Glutamatergic neuron (in vitro differentiated cells): ENCODE measurements at regions not wholly inside any gene's neighbourhood (a gene's known extent, or its start where the extent isn't known, plus 50 kb on each side); places are given as distances from the start of the nearest gene placed in this dataset.

ENCODE experiments used
- DNase-seq: peaks from one replicate; pipeline ENCODE4 v3.0.0; 2022
- H3K27ac Mint-ChIP-seq: one replicate; pipeline ENCODE4 v1.8.0; 2020; ENCODE audit warnings: mild to moderate bottlenecking, mixed read lengths, inconsistent platforms; ENCODE audit not compliant: unreplicated experiment
- H3K27me3 Mint-ChIP-seq: one replicate; pipeline ENCODE4 v1.8.0; 2020; ENCODE audit warnings: mild to moderate bottlenecking, moderate library complexity, mixed read lengths, inconsistent platforms; ENCODE audit not compliant: unreplicated experiment
- H3K36me3 Mint-ChIP-seq: one replicate; pipeline ENCODE4 v1.8.0; 2020; ENCODE audit warnings: mild to moderate bottlenecking, mixed read lengths, inconsistent platforms; ENCODE audit not compliant: unreplicated experiment
- H3K4me1 Mint-ChIP-seq: one replicate; pipeline ENCODE4 v1.8.0; 2020; ENCODE audit warnings: mild to moderate bottlenecking, low read depth, mixed read lengths, inconsistent platforms; ENCODE audit not compliant: unreplicated experiment
- H3K4me3 Mint-ChIP-seq: one replicate; pipeline ENCODE4 v1.8.0; 2020; ENCODE audit warnings: mild to moderate bottlenecking, mixed read lengths, inconsistent platforms; ENCODE audit not compliant: unreplicated experiment
- H3K9me3 Mint-ChIP-seq: one replicate; pipeline ENCODE4 v1.8.0; 2020; ENCODE audit warnings: mild to moderate bottlenecking, moderate library complexity, mixed read lengths, inconsistent platforms; ENCODE audit not compliant: unreplicated experiment
- CTCF ChIP-seq: fragments of 200-600 bp; sonication (generic); IDR thresholded peaks from one replicate; pipeline ENCODE4 v1.5.0; 2021; ENCODE audit not compliant: partially characterized antibody, unreplicated experiment

DNA sequence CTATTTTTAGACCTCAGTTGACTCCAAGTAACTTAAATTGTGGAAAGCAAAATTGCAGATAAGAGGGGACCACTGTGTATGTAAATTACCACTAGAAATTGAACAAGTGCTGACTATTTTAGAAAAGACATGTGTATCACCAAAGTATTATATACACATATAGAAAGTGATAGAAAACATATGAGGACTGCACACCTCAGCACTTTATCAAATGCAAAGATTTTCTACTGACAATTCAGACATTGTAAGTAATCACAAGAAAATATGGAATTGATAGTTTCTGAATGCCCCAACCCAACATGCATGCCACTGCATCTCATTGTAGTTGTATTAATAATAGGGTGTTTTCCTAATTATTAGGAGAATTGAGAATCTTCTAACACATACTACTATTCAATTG is 536.5 kb downstream of the CDH11 start:
- Mint-ChIP-seq H3K9me3 (peaks cover 9% of the 10 kb centered on the region), H3K27me3 (peaks cover 5% of the 10 kb centered on the region)

GRCh38 chr16:64580558-64580957 is 541.3 kb downstream of the CDH11 start:
- H3K4me1 Mint-ChIP-seq, result peaks cover 13% of the 10 kb centered on the region
- TF ChIP-seq CTCF, result no peak
- H3K36me3 Mint-ChIP-seq, result no peaks in the 10 kb centered on the region
- no peak overlapping the region for H3K27ac Mint-ChIP-seq
- DNase-seq, result no peak
- H3K27me3 Mint-ChIP-seq, result peaks cover 2% of the 10 kb centered on the region
- H3K4me3 Mint-ChIP-seq, result no peak overlapping the region
- peaks cover 4% of the 10 kb centered on the region for H3K9me3 Mint-ChIP-seq

More for the DNA sequence above, 536.5 kb downstream of the CDH11 start:
- no peak for DNase-seq
- H3K27ac Mint-ChIP-seq, result no peak overlapping the region
- no peak for TF ChIP-seq CTCF
- no peaks in the 10 kb centered on the region for H3K36me3 Mint-ChIP-seq
- peaks cover 28% of the 10 kb centered on the region for H3K4me1 Mint-ChIP-seq
- H3K4me3 Mint-ChIP-seq, result no peak overlapping the region

GRCh38 chr16:64579712-64580111 is 542.2 kb downstream of the CDH11 start:
- Mint-ChIP-seq H3K27ac (no peak overlapping the region), H3K36me3 (no peaks in the 10 kb centered on the region), H3K9me3 (peaks cover 4% of the 10 kb centered on the region), H3K27me3 (peaks cover 2% of the 10 kb centered on the region), H3K4me1 (peaks cover 10% of the 10 kb centered on the region), H3K4me3 (no peak overlapping the region)
- no peak for DNase-seq
- no peak for TF ChIP-seq CTCF

DNA sequence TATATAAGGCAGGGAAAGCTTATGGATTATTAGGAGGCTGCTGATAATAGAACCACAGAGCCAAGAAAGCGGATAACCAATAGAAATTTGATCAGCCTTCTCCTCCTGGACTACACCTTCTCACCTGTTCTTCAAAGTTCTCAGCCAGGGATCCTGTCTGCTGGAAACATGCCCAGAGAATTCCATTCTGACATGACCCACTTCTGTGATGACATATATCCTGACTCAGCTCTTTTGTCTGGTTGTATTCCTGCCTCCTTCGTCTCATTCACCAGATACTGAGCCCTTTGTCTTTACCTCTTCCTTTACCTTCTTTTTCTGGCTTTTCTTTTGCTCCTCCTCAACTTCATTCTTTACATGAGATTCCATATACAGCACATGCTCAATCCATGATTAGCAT is 576.1 kb downstream of the CDH11 start:
- DNase-seq, result no peak
- H3K36me3 Mint-ChIP-seq, result peaks cover 4% of the 10 kb centered on the region
- TF ChIP-seq CTCF, result no peak
- peaks cover 3% of the 10 kb centered on the region for H3K27me3 Mint-ChIP-seq
- H3K9me3 Mint-ChIP-seq, result peaks cover 1% of the 10 kb centered on the region
- H3K27ac Mint-ChIP-seq, result no peak overlapping the region
- H3K4me3 Mint-ChIP-seq, result no peak overlapping the region
- H3K4me1 Mint-ChIP-seq, result no peaks in the 10 kb centered on the region

- Mint-ChIP-seq H3K4me1 (no peaks in the 10 kb centered on the region), H3K36me3 (peaks cover 4% of the 10 kb centered on the region), H3K27ac (no peak overlapping the region), H3K4me3 (no peak overlapping the region), H3K27me3 (peaks cover 3% of the 10 kb centered on the region), H3K9me3 (peaks cover 1% of the 10 kb centered on the region)
- TF ChIP-seq CTCF, result no peak
- no peak for DNase-seq
Observed at GRCh38 chr16:64544859-64545258, 577.0 kb downstream of the CDH11 start.
